Thoracic aorta (tissue), 2 donors: ENCODE measurements at regions not wholly inside any gene's neighbourhood (a gene's known extent, or its start where the extent isn't known, plus 50 kb on each side); places are given as distances from the start of the nearest gene placed in this dataset.

Experiments used
- ATAC-seq: fragments of 150-250 bp; one replicate; pipeline ENCODE4 v1.8.0; 2017; ENCODE audit warnings: low read depth; ENCODE audit not compliant: insufficient number of reproducible peaks, low FRiP score
- DNase-seq: peaks from one replicate; pipeline ENCODE4 v3.0.0-alpha.2; 2020; ENCODE audit warnings: low spot score
- H3K27ac ChIP-seq, 2 donors: fragments of 200-600 bp; sonication (generic); 1 replicate in 1 of 2; 2 replicates in 1 of 2; pipeline ENCODE4 v1.5.1; 2016; ENCODE audit warnings: mild to moderate bottlenecking in 2 of 2, moderate library complexity in 2 of 2
- H3K27me3 ChIP-seq: fragments of 200-600 bp; sonication (generic); replicated peaks from 2 replicates; pipeline ENCODE4 v1.6.0; 2016; ENCODE audit warnings: mild to moderate bottlenecking; ENCODE audit not compliant: insufficient read depth
- H3K36me3 ChIP-seq: fragments of 200-600 bp; sonication (generic); one replicate; pipeline ENCODE4 v1.5.1; 2016
- H3K4me1 ChIP-seq, 2 donors: fragments of 200-600 bp; sonication (generic); 1 replicate in 1 of 2; 2 replicates in 1 of 2; pipeline versions ENCODE4 v1.5.1 to v1.6.0; 2016; ENCODE audit warnings: low read depth in 2 of 2, mild to moderate bottlenecking in 1 of 2; ENCODE audit not compliant: control insufficient read depth in 1 of 2
- H3K4me3 ChIP-seq: fragments of 200-600 bp; sonication (generic); 2 replicates; pipeline ENCODE4 v1.5.1; 2016; ENCODE audit warnings: mild to moderate bottlenecking
- H3K9me3 ChIP-seq: fragments of 200-600 bp; sonication (generic); 2 replicates; pipeline ENCODE4 v1.5.1; 2016
- CTCF ChIP-seq: fragments of 200-600 bp; sonication (generic); IDR thresholded peaks from one replicate; pipeline ENCODE4 v1.5.1; 2019; ENCODE audit warnings: antibody characterized with exemption

DNA sequence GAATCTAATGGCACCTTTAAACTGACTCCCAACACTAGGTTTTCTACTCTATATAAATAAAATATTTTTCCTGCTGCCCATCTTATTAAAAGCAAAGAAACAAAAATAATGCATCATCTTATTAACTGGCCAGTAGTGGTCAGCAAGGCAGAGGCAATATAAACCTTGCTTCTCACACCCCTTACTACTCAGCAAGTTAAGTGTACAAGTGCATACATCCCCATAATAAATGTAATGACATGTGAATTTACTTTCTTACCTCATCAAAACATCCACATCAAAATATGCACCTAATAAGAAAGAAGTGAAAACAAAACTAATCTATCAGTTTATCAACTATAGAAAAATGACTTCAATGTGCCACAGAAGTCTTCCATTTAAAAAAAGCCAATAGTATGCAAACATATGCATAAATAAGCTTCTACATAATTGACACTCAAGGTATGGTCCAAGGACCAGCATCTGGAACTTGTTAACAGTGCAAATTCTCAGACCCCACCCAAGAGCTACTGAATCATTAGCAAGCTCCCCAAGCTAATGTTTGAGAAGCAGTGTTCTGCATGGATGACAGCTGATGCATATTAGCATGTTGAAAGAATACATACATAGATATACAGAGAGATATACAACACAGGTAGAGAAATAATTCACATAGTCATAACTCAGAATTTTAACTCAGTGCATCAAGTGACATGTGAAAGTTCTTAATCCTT, 182.7 kb downstream of the C7orf25 start:
- no peak for TF ChIP-seq CTCF
- H3K27ac ChIP-seq, result no peak overlapping the region

DNA sequence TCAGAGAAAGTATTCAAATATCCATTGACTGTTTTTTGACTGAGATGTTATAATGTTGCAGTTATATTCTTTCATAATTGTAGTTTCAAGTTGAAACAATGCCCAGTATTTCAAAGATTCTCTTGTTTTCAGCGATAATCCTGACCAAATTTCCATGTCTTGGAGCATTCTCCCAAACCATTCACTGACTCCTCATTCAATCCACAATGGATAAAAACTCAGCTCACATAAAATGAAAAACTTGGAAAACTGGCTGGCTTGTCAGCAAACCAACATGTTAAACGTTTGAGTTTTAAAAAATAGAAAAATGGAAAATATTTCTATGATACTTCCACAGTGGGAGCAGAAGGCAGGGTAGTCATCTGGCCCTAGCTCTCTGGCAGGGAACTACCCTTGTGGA, 184.4 kb downstream of the C7orf25 start:
- no peak for ATAC-seq
- no peak for DNase-seq

More for the DNA sequence above, 182.7 kb downstream of the C7orf25 start:
- H3K4me1 ChIP-seq, result peaks cover under 1 to 42% of the 10 kb centered on the region in 2 donors
- DNase-seq (no peak), ATAC-seq (no peak)
- no peaks in the 10 kb centered on the region for H3K36me3 ChIP-seq
- no peaks in the 10 kb centered on the region for H3K9me3 ChIP-seq
- H3K4me3 ChIP-seq, result no peak overlapping the region
- no peaks in the 10 kb centered on the region for H3K27me3 ChIP-seq

GRCh38 chr7:42726066-42726785, 185.6 kb downstream of the C7orf25 start:
- H3K27ac ChIP-seq, result no peak overlapping the region
- no peak for ATAC-seq
- no peaks in the 10 kb centered on the region for H3K9me3 ChIP-seq
- peaks cover 0 to 33% of the 10 kb centered on the region in 2 donors for H3K4me1 ChIP-seq
- no peaks in the 10 kb centered on the region for H3K27me3 ChIP-seq
- no peak for DNase-seq
- no peaks in the 10 kb centered on the region for H3K36me3 ChIP-seq
- H3K4me3 ChIP-seq, result no peak overlapping the region
- TF ChIP-seq CTCF, result no peak

More for the DNA sequence above, 184.4 kb downstream of the C7orf25 start:
- no peak for TF ChIP-seq CTCF
- Histone ChIP-seq H3K27ac (no peak overlapping the region), H3K27me3 (no peaks in the 10 kb centered on the region), H3K4me1 (peaks cover 0 to 42% of the 10 kb centered on the region in 2 donors), H3K4me3 (no peak overlapping the region), H3K9me3 (no peaks in the 10 kb centered on the region), H3K36me3 (no peaks in the 10 kb centered on the region)

DNA sequence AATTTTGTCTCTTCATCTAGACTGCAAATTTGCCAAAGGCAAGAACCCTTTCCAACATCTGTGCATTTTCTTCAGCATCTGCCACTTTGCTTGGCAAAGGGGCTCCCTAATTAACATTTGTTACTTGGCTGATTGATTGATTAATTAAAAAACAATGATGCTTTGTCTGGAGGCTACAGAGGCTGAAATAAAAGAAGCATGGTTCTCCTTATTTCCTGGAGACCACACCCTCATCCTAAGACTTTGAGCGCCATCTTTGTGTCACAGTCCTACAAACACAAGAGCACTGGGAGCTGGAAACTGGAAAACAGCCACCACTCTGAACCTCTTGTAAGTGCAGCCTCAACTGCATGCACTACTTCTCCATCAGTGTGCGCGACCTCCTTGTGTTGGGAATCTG, 189.2 kb downstream of the C7orf25 start:
- DNase-seq, result no peak
- no peak for ATAC-seq
- Histone ChIP-seq H3K9me3 (no peaks in the 10 kb centered on the region), H3K4me3 (no peak overlapping the region), H3K4me1 (peaks cover 0 to 7% of the 10 kb centered on the region in 2 donors), H3K27me3 (no peaks in the 10 kb centered on the region), H3K27ac (no peak overlapping the region), H3K36me3 (no peaks in the 10 kb centered on the region)
- no peak for TF ChIP-seq CTCF

- H3K36me3 ChIP-seq, result no peaks in the 10 kb centered on the region
- ATAC-seq, result no peak
These were observed 189.7 kb downstream of the C7orf25 start for GRCh38 chr7:42722198-42722597.

More at GRCh38 chr7:42722198-42722597, 189.7 kb downstream of the C7orf25 start:
- Histone ChIP-seq H3K4me1 (peaks cover 0 to 3% of the 10 kb centered on the region in 2 donors), H3K27me3 (no peaks in the 10 kb centered on the region), H3K9me3 (no peaks in the 10 kb centered on the region), H3K4me3 (no peak overlapping the region), H3K27ac (no peak overlapping the region)
- no peak for TF ChIP-seq CTCF
- no peak for DNase-seq
